Central memory CD8-positive, alpha-beta T cell (primary cell): ENCODE measurements at regions not wholly inside any gene's neighbourhood (a gene's known extent, or its start where the extent isn't known, plus 50 kb on each side); places are given as distances from the start of the nearest gene placed in this dataset.
"Not testable (repeated sequence)": the region's sequence is repeated elsewhere in the genome, so short reads cannot be mapped to it uniquely, and the experiment has no call there.

Experiments used
- ATAC-seq: fragments of 150-1000 bp; cut with Tn5 transposase; replicated peaks from 2 replicates; pipeline ENCODE4 v1.10.0; 2022; ENCODE audit warnings: mild to moderate bottlenecking, moderate FRiP score, moderate number of reproducible peaks; ENCODE audit not compliant: poor library complexity, severe bottlenecking; ENCODE audit errors: extremely low read depth
- DNase-seq, 2 donors: peaks; one replicate each; pipeline ENCODE4 v3.0.0; 2021; ENCODE audit warnings: low spot score in 2 of 2
- H3K27ac Mint-ChIP-seq: one replicate; pipeline ENCODE4 v1.8.0; 2022; ENCODE audit warnings: low read depth, mild to moderate bottlenecking, moderate library complexity, mixed read lengths
- H3K27me3 Mint-ChIP-seq: one replicate; pipeline ENCODE4 v1.8.0; 2022; ENCODE audit warnings: mixed read lengths
- H3K36me3 Mint-ChIP-seq: one replicate; pipeline ENCODE4 v1.8.0; 2022; ENCODE audit warnings: mild to moderate bottlenecking, moderate library complexity, mixed read lengths; ENCODE audit not compliant: insufficient read depth
- H3K4me1 Mint-ChIP-seq: one replicate; pipeline ENCODE4 v1.8.0; 2022; ENCODE audit warnings: mixed read lengths
- H3K4me3 Mint-ChIP-seq: one replicate; pipeline ENCODE4 v1.8.0; 2022; ENCODE audit warnings: mild to moderate bottlenecking, moderate library complexity, mixed read lengths
- H3K9me3 Mint-ChIP-seq: one replicate; pipeline ENCODE4 v1.8.0; 2022; ENCODE audit warnings: mixed read lengths

GRCh38 chrX:75873993-75874392, 88.9 kb upstream of the MAGEE2 start:
- Mint-ChIP-seq H3K27me3 (peaks cover 20% of the 10 kb centered on the region), H3K36me3 (no peaks in the 10 kb centered on the region), H3K9me3 (no peaks in the 10 kb centered on the region), H3K4me1 (no peaks in the 10 kb centered on the region), H3K4me3 (no peak overlapping the region), H3K27ac (no peak overlapping the region)
- DNase-seq (no peak), ATAC-seq (no peak)

- Mint-ChIP-seq H3K9me3 (no peaks in the 10 kb centered on the region), H3K4me3 (no peak overlapping the region), H3K27me3 (peaks cover 9% of the 10 kb centered on the region), H3K36me3 (peaks cover 2% of the 10 kb centered on the region), H3K4me1 (no peaks in the 10 kb centered on the region), H3K27ac (no peak overlapping the region)
- ATAC-seq, result no peak
- DNase-seq, result no peak
These were observed 98.4 kb upstream of the MAGEE2 start for GRCh38 chrX:75883446-75883845.

- no peak for ATAC-seq
These were observed 102.8 kb upstream of the MAGEE2 start for GRCh38 chrX:75887833-75888232.

GRCh38 chrX:75892749-75893148, 107.7 kb upstream of the MAGEE2 start:
- Mint-ChIP-seq H3K4me3 (no peak overlapping the region), H3K9me3 (no peaks in the 10 kb centered on the region), H3K27me3 (peaks cover 9% of the 10 kb centered on the region), H3K36me3 (no peaks in the 10 kb centered on the region), H3K27ac (no peak overlapping the region), H3K4me1 (no peaks in the 10 kb centered on the region)
- DNase-seq (no peak), ATAC-seq (no peak)

More at GRCh38 chrX:75887833-75888232, 102.8 kb upstream of the MAGEE2 start:
- no peaks in the 10 kb centered on the region for H3K9me3 Mint-ChIP-seq
- no peaks in the 10 kb centered on the region for H3K27me3 Mint-ChIP-seq
- no peak overlapping the region for H3K27ac Mint-ChIP-seq
- no peak for DNase-seq
- no peaks in the 10 kb centered on the region for H3K36me3 Mint-ChIP-seq
- H3K4me1 Mint-ChIP-seq, result no peaks in the 10 kb centered on the region
- H3K4me3 Mint-ChIP-seq, result no peak overlapping the region

- H3K27me3 Mint-ChIP-seq, result peaks cover 9% of the 10 kb centered on the region
- H3K36me3 Mint-ChIP-seq, result no peaks in the 10 kb centered on the region
- DNase-seq, result no peak
- H3K4me3 Mint-ChIP-seq, result no peak overlapping the region
- no peaks in the 10 kb centered on the region for H3K4me1 Mint-ChIP-seq
- ATAC-seq, result no peak
- H3K27ac Mint-ChIP-seq, result no peak overlapping the region
- H3K9me3 Mint-ChIP-seq, result no peaks in the 10 kb centered on the region
These were observed 108.2 kb upstream of the MAGEE2 start for GRCh38 chrX:75893281-75893680.

- DNase-seq, result no peak
- no peaks in the 10 kb centered on the region for H3K4me1 Mint-ChIP-seq
These were observed 126.7 kb upstream of the MAGEE2 start for GRCh38 chrX:75911716-75912115.

GRCh38 chrX:75957107-75957610, 172.1 kb upstream of the MAGEE2 start:
- Mint-ChIP-seq H3K9me3 (no peaks in the 10 kb centered on the region), H3K27ac (no peak overlapping the region), H3K4me3 (no peak overlapping the region), H3K4me1 (no peaks in the 10 kb centered on the region), H3K27me3 (peaks cover 22% of the 10 kb centered on the region), H3K36me3 (no peaks in the 10 kb centered on the region)
- ATAC-seq (no peak), DNase-seq (no peak)

More at GRCh38 chrX:75911716-75912115, 126.7 kb upstream of the MAGEE2 start:
- Mint-ChIP-seq H3K27ac (no peak overlapping the region), H3K36me3 (no peaks in the 10 kb centered on the region), H3K9me3 (no peaks in the 10 kb centered on the region), H3K4me3 (no peak overlapping the region), H3K27me3 (peaks cover 10% of the 10 kb centered on the region)
- ATAC-seq, result no peak

- not testable (repeated sequence) for ATAC-seq, H3K27ac Mint-ChIP-seq, H3K4me3 Mint-ChIP-seq, DNase-seq, H3K9me3 Mint-ChIP-seq, H3K36me3 Mint-ChIP-seq, H3K4me1 Mint-ChIP-seq
- peaks cover 11% of the 10 kb centered on the region for H3K27me3 Mint-ChIP-seq
These were observed 176.3 kb upstream of the MAGEE2 start for GRCh38 chrX:75961321-75961720.

GRCh38 chrX:75963774-75964173, 178.7 kb upstream of the MAGEE2 start:
- Mint-ChIP-seq H3K27ac (no peak overlapping the region), H3K36me3 (no peaks in the 10 kb centered on the region), H3K9me3 (no peaks in the 10 kb centered on the region), H3K4me1 (no peaks in the 10 kb centered on the region), H3K27me3 (peaks cover 9% of the 10 kb centered on the region), H3K4me3 (no peak overlapping the region)
- no peak for ATAC-seq
- no peak for DNase-seq

- H3K4me3 Mint-ChIP-seq, result no peak overlapping the region
- no peaks in the 10 kb centered on the region for H3K9me3 Mint-ChIP-seq
- ATAC-seq, result no peak
- no peaks in the 10 kb centered on the region for H3K4me1 Mint-ChIP-seq
- no peaks in the 10 kb centered on the region for H3K27me3 Mint-ChIP-seq
- no peak overlapping the region for H3K27ac Mint-ChIP-seq
- DNase-seq, result no peak
- no peaks in the 10 kb centered on the region for H3K36me3 Mint-ChIP-seq
These were observed 183.2 kb upstream of the MAGEE2 start for GRCh38 chrX:75968293-75968692.

GRCh38 chrX:75986976-75987375, 185.9 kb upstream of the PBDC1 start:
- Mint-ChIP-seq H3K27ac (no peak overlapping the region), H3K36me3 (no peaks in the 10 kb centered on the region), H3K9me3 (no peaks in the 10 kb centered on the region), H3K4me1 (no peaks in the 10 kb centered on the region), H3K4me3 (no peak overlapping the region), H3K27me3 (no peaks in the 10 kb centered on the region)
- ATAC-seq (no peak), DNase-seq (no peak)

- no peaks in the 10 kb centered on the region for H3K9me3 Mint-ChIP-seq
- peaks cover under 1% of the 10 kb centered on the region for H3K27me3 Mint-ChIP-seq
- DNase-seq (no peak), ATAC-seq (no peak)
- no peak overlapping the region for H3K4me3 Mint-ChIP-seq
- H3K27ac Mint-ChIP-seq, result no peak overlapping the region
- H3K4me1 Mint-ChIP-seq, result no peaks in the 10 kb centered on the region
- no peaks in the 10 kb centered on the region for H3K36me3 Mint-ChIP-seq
These were observed 182.9 kb upstream of the PBDC1 start for GRCh38 chrX:75989806-75990590.

GRCh38 chrX:75997692-75998091, 175.2 kb upstream of the PBDC1 start:
- H3K27ac Mint-ChIP-seq, result no peak overlapping the region
- H3K4me3 Mint-ChIP-seq, result no peak overlapping the region
- H3K4me1 Mint-ChIP-seq, result no peaks in the 10 kb centered on the region
- no peak for ATAC-seq
- H3K9me3 Mint-ChIP-seq, result no peaks in the 10 kb centered on the region
- H3K27me3 Mint-ChIP-seq, result peaks cover 22% of the 10 kb centered on the region
- DNase-seq, result no peak
- no peaks in the 10 kb centered on the region for H3K36me3 Mint-ChIP-seq
